AG08395 (cell line): ENCODE measurements at regions not wholly inside any gene's neighbourhood (a gene's known extent, or its start where the extent isn't known, plus 50 kb on each side); places are given as distances from the start of the nearest gene placed in this dataset.

Experiments
- DNase-seq: peaks from one replicate; pipeline ENCODE4 v3.0.0; 2012; ENCODE audit warnings: mixed read lengths, low spot score

DNA sequence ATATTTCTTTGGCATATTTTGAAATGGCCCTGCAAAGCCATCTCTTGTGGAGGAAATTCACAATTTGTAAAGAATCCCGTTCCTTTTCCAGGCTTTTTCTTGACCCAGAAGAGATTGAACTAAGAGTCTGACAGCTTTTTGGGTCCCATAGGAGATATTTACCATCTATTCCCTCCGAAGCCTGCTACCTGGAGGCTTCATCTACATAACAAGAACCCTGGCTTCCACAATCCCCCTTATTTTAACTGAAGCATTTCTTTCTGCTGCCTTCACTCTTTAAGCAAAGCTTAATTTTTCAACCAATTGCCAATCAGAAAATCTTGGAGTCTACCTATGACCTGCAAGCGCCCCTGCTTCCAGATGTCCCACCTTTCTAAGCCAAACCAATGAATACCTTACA, 248.1 kb upstream of the GADL1 start:
- DNase-seq: no peak

DNA sequence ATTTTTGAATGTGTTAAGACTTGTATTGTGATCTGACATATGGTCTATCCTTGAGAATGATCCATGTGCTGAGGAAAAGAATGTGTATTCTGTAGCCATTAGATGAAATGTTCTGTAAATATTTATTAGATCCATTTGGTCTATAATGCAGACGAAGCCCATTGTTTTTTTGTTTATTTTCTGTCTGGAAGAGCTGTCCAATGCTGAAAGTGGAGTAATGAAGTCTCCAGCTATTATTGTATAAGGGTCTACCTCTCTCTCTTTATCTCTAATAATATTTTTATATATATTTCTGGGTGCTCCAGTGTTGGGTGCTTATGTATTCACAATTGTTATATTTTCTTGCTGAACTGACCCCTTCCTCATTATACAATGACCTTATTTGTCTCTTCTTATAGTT, 250.6 kb upstream of the GADL1 start:
- no peak for DNase-seq

DNA sequence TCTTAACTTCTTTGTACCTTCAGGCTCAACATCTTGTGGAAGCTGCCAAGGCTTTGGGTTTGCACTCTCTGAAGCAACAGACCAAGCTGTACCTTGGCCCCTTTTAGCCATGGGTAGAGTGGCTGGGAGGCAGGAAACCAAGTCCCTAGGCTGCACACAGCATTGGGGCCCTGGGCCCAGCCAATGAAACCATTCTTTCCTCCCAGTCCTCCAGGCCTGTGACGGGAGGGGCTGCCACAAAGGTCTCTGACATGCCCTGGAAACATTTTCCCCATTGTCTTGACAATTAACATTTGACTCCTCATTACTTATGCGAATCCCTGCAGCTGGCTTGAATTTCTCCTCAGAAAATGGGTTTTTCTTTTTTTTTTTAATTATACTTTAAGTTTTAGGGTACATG, 253.1 kb upstream of the GADL1 start:
- no peak for DNase-seq

DNA sequence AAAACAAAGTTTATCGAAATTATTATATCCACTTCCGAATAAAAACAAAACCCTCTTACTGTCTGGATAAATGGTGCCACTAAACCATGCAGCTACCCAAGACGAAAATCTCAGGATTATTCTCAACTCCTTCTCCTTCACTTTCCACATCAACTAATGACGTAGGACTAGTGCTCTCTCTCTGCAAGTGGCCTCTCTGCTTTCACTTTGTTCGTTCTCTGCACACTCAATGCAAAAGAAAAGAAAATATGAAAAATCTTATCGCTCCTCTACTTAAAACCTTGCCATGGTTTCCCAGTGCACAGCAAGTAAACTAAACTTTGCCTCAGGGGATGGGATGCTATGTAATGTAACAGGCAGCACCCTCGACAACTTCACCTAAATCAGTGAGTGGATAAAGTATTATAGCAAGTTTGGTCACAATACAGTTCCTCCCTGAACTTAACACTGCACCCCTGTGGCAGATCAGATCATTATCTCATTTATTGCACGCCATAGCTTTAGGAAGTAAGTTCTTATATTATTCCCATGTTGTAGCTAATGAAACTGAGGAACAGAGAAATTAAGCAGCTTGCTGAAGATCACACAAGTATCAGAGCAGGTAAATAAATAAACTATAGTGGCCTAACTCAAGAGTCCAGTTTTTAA, 262.7 kb upstream of the GADL1 start:
- DNase-seq: no peak

- DNase-seq: peak; percentile 10
Measured at GRCh38 chr3:31157893-31158620, 263.6 kb upstream of the GADL1 start.

GRCh38 chr3:31159331-31160039, 265.0 kb upstream of the GADL1 start:
- DNase-seq: no peak

DNA sequence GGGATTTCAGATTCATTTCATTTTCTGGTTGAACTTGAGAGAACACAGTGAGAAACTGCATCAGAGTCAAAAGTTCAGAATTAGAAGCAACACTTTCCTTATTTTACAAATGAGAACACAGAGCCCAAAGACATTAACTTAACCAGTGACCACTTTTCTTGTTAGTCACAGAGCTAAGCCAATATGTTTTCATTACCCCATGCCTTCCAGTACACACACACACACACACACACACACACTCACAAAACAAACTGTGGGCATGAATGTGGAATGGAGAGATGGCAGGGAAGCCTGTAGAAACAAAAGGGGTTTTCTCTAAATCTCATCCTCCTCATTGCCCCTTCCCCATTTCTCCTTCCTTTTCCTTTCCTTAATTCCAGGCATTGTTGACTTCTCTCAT, 267.4 kb upstream of the GADL1 start:
- no peak for DNase-seq

GRCh38 chr3:31164381-31164780, 269.9 kb upstream of the GADL1 start:
- DNase-seq: no peak

DNA sequence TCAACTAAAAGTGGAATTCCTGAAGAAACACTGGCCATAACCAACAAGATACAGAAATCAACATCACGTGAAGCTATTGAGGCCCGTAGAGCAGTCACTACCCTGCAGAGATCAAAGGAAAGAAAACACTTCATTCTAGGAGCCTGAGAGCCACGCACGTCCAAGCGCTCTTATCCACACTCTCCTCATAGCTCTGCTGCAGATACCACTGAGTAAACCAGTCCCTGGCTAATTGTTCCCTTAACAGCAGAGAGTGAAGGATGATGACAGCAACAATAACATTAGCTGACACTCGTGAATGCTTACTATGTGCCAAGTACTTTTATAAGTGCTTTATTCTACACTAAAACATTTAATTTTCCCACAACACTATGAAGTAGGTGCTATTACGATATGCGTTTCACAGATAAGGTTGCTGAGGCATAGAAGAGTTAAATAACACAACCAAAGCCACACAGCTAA, 271.0 kb upstream of the GADL1 start:
- no peak for DNase-seq

- DNase-seq: peak; percentile 15
Measured at GRCh38 chr3:31166249-31166885, 271.9 kb upstream of the GADL1 start.

DNA sequence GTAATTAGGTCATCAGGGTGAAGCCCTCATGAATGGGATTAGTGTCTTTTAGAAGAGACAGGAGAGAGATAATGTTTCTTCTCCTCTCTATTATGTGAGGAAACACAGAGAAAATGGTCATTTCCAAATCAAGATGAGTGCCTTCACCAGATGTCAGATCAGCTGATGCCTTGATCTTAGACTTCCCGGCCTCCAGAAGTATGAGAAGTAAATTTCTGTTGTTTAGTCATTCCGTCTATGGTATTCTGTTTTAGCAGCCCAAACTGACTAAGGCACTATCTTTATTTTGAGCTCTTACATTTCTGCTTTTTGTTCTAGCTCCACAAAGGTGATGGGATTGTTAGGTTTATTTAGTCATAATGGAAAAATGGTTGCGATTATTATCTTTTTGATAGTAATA, 273.2 kb upstream of the GADL1 start:
- no peak for DNase-seq

DNA sequence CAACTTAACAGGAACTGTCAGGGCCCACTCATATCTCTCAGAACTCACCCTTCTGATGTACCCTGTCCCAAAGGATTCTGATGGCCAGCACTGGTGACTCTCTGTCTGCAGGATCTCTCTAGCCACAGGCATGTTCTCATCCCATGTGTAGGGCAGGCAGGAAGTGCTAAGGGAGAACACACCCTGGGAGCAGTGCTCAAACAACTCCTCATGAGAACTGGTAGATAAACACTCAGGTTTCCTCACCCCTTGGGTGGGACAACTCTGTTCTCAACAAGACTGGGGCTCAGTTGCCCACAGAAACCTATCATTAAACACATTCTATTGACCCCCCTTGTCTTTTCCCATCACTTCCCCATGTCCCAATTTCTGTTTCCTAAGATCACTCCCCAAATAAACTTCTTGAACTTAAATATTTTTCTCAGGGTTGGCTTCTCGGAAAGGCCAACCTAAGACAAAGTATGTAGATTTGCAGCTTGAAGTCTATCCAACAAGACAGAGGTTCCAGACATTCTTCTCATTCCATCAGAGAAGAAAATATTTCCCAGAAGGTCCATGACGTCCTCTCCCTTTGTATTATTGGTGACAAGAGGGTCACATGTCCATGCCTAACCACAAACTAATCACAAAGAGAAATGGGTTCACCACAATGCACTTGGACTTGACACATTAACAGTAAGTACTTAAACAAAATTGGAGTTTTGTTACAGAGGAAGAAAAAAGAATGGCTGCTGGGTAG, 276.6 kb upstream of the GADL1 start:
- peak; percentile 82 for DNase-seq

DNA sequence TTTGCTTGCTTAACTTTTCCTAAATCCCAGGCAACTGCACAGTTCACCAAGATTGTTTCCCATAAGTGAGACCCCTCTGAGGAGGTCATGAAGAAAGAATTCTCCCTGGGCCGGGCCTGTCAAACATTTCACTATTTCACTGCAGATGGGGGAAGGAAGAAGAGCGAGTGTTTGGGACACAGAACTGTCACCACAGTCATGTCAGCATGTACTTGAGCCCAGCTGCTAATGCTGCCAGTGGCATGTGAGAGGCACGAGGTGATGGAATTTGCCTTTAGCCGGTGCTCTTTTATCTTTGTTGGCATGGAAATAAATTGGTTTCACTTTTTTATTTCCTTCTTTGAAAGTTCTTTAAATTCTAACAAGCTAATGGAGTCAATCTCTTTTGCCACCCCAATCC, 277.9 kb upstream of the GADL1 start:
- DNase-seq: no peak

DNA sequence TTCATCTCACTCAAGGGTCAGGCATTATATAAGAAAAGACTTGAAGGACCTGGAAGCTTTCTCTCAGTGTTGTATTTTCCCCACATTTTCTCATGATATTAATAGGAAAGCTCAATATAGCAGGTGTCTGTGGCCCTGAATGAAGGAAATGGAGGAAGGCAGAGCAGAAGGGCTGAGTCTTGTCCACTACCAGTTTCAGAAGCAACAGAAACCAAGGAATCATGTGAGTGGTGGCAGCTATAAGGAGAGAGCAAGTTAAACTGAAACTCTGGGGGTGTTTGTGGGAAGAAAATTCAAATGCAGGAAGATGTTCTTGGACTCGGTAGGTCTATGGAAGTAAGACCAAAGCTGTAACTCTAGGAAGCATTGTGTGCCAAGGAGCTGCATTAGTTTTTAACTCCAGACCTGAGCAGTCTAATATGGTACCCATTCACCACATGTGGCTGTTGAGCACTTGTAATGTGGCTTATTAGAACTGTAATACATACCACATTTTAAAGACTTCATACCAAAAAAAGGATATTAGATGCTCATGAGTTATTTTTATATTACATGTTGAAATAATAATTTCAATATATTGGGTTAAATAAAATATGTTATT, 278.8 kb upstream of the GADL1 start:
- no peak for DNase-seq

DNA sequence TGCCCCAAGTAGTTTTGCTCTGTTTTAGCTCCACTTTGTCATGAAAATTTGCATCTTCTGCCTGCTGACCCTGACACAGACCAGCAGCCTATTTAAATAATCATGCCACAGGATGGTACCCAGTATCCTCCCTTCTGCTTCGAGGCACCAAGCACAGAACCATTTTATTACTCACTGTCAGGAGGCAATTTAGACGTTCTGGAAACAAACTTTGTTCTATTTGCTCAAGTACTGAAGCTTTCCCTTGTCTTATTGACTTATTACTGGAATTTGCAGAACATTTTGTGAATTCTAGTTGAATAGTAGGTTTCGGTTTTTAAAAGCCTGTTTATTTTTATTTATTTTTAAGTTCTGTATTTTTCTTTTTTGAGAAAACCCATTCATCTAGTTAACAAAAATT, 279.6 kb upstream of the GADL1 start:
- no peak for DNase-seq

- no peak for DNase-seq
Measured at GRCh38 chr3:31176045-31176444, 281.6 kb upstream of the GADL1 start.

DNA sequence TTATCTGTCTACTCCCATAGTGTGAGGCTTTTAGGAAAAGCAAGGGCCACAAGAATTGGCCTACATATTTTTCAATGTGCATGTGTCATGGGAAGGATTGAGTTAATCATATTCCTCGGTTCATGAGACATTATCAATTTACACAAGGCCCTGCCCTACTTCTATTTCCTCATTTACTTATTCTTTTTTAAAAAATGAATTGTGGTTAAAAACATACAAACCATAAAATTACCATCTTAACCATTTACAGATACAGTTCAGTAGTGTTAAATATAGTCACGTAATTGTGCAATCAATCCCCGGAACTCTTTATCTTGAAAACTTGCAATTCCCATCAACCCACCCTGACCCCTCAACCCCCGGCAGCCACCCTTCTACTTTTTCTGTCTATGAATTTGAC, 284.0 kb upstream of the GADL1 start:
- no peak for DNase-seq

DNA sequence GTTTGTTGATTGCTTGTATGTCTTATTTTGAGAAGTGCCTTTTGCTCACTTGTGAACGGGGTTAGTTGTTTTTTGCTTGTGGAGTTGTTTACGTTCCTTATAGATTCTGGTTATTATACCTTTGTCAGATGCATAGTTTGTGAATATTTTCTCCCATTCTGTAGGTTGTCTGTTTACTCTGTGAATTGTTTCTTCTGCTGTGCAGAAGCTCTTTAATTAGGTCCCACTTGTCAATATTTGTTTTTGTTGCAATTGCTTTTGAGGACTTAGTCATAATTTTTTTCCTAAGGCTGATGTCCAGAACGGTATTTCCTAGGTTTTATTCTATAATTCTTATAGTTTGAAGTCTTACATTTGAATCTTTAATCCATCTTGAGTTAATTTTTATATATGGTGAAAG, 285.3 kb upstream of the GADL1 start:
- DNase-seq: no peak

GRCh38 chr3:31180274-31180673, 285.8 kb upstream of the GADL1 start:
- no peak for DNase-seq

GRCh38 chr3:31181661-31182060, 287.2 kb upstream of the GADL1 start:
- DNase-seq: no peak

- no peak for DNase-seq
Measured at GRCh38 chr3:31182661-31183060, 288.2 kb upstream of the GADL1 start.
